ENCODE measurements at regions not wholly inside any gene's neighbourhood (a gene's known extent, or its start where the extent isn't known, plus 50 kb on each side); places are given as distances from the start of the nearest gene placed in this dataset.

- no peak for TF ChIP-seq ZNF318 (IDR thresholded peaks at IDR 0.05; ENCODE audit: borderline replicate concordance in 1 of 2, low read depth in 1 of 2)
These were observed 60.2 kb downstream of the CEBPB start (continued) for GRCh38 chr20:50250679-50251382.

GRCh38 chr20:50251383-50251748 is 60.7 kb downstream of the CEBPB start:
- no peak overlapping the region for H3K27ac ChIP-seq (ENCODE audit: extremely low read depth, low read depth, low read length)
- H3K4me1 ChIP-seq (replicated peaks in 1 of 2; ENCODE audit: control insufficient read depth in 2 of 2, insufficient read depth in 2 of 2, low read length in 2 of 2) = peaks cover 8 to 20% of the 10 kb centered on the region in 2 experiments
- H2AFZ ChIP-seq (ENCODE audit: low read depth, low read length) = no peak overlapping the region
- FAIRE-seq = no peak
- H3K4me3 ChIP-seq = no peak overlapping the region
- H3K9me3 ChIP-seq (replicated peaks; ENCODE audit: control insufficient read depth, insufficient read depth, low read depth, low read length) = no peaks in the 10 kb centered on the region
- no peaks in the 10 kb centered on the region for H3K9me1 ChIP-seq (ENCODE audit: control insufficient read depth, insufficient read depth, low read length)
- ATAC-seq = no peak
- 0 out of 2 replicates have a peak, but pooled peaks have one; percentile 70 for TF ChIP-seq ZKSCAN1 (IDR thresholded peaks at IDR 0.05; ENCODE audit: low read depth, low read length)
- TF ChIP-seq KLF10 (CRISPR knock-in tag; IDR thresholded peaks at IDR 0.05) = no peak
- H4K20me1 ChIP-seq (replicated peaks; ENCODE audit: control insufficient read depth, insufficient read depth, low read length) = no peaks in the 10 kb centered on the region
- no peaks in the 10 kb centered on the region for H3K79me2 ChIP-seq (ENCODE audit: control insufficient read depth, insufficient read depth, low read length)
- DNase-seq (ENCODE audit: extremely low read depth in 1 of 4, low spot score in 3 of 4) = no peak
- 58% methylated on average over 11 of the region's 11 CpGs for WGBS (ENCODE audit: insufficient coverage, low coverage, missing lambda C conversion rate)
- H3K36me3 ChIP-seq (ENCODE audit: control insufficient read depth, insufficient read depth, low read length) = no peaks in the 10 kb centered on the region
- no TSS peak for BruUV-seq (replicated peaks)
- intact Hi-C loops (cut with micrococcal nuclease) (no loop called here), in situ Hi-C loops (cut with MboI) (no loop called here)
- ChIA-PET POLR2A (no interaction called here), CTCF (ENCODE audit: low intra/inter-chr PET ratio) (no interaction called here)
- no peaks in the 10 kb centered on the region for H3K27me3 ChIP-seq (ENCODE audit: control insufficient read depth in 2 of 2, insufficient read depth in 2 of 2, low read length in 2 of 2)
- H3K4me2 ChIP-seq (ENCODE audit: insufficient read depth, low read length) = no peak overlapping the region
- no peak overlapping the region; a peak in 1 of 4 replicates for H3K9ac ChIP-seq (ENCODE audit: insufficient read depth in 1 of 2, low read depth in 2 of 2, low read length in 2 of 2)

All from K562 (cell line).